ENCODE measurements at regions not wholly inside any gene's neighbourhood (a gene's known extent, or its start where the extent isn't known, plus 50 kb on each side); places are given as distances from the start of the nearest gene placed in this dataset.

DNA sequence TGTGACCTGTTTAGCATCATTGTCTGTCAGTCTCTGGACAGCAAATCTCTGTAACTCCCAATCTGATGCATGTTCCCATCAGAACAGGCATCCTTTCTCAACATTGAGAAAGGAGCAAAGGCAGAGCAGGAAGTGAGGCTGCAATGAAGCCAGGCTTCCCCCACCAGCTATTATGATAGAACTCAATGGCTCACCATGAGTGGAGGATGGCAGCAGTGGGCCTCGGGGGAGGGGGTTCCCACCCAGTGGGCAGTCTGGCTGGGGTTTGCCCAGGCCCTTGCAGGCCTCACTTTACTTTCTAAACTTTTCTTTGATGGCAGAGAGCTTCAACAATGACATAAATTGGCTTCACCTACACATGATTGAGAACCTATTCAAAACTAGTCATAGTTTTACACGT lies 240.6 kb upstream of the CXCR4 start:
- H3K4me3 Mint-ChIP-seq = no peak overlapping the region
- H3K9me3 Mint-ChIP-seq = no peaks in the 10 kb centered on the region
- no peaks in the 10 kb centered on the region for H3K36me3 Mint-ChIP-seq (ENCODE audit: low read depth)
- H3K27me3 Mint-ChIP-seq = no peaks in the 10 kb centered on the region
- H3K4me1 Mint-ChIP-seq (ENCODE audit: low read depth) = peaks cover 7% of the 10 kb centered on the region
- intact Hi-C loops (cut with micrococcal nuclease) = no loop called here
- H3K27ac Mint-ChIP-seq = no peak overlapping the region

DNA sequence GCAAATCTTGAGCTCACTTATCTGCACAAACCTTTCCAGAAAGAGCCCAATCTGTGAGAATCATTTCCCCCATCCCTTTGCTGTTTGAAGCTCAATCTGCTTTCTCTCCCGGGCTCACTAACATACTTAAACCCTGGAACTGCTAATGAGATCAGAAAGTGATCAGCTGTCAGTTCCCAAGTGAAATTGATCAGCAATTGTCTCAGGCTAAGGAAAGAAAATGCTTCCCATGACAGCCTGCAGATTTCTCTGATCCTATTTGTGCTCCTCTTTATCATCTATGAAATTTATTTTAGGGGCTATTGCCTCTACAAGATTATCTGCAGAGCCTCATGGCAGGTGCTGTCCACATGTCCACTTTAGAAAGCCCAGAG lies 239.0 kb upstream of the CXCR4 start:
- no peaks in the 10 kb centered on the region for H3K9me3 Mint-ChIP-seq
- intact Hi-C loops (cut with micrococcal nuclease) = no loop called here
- H3K27me3 Mint-ChIP-seq = no peaks in the 10 kb centered on the region
- no peaks in the 10 kb centered on the region for H3K36me3 Mint-ChIP-seq (ENCODE audit: low read depth)
- H3K4me1 Mint-ChIP-seq (ENCODE audit: low read depth) = peaks cover 7% of the 10 kb centered on the region
- H3K4me3 Mint-ChIP-seq = no peak overlapping the region
- no peak overlapping the region for H3K27ac Mint-ChIP-seq

DNA sequence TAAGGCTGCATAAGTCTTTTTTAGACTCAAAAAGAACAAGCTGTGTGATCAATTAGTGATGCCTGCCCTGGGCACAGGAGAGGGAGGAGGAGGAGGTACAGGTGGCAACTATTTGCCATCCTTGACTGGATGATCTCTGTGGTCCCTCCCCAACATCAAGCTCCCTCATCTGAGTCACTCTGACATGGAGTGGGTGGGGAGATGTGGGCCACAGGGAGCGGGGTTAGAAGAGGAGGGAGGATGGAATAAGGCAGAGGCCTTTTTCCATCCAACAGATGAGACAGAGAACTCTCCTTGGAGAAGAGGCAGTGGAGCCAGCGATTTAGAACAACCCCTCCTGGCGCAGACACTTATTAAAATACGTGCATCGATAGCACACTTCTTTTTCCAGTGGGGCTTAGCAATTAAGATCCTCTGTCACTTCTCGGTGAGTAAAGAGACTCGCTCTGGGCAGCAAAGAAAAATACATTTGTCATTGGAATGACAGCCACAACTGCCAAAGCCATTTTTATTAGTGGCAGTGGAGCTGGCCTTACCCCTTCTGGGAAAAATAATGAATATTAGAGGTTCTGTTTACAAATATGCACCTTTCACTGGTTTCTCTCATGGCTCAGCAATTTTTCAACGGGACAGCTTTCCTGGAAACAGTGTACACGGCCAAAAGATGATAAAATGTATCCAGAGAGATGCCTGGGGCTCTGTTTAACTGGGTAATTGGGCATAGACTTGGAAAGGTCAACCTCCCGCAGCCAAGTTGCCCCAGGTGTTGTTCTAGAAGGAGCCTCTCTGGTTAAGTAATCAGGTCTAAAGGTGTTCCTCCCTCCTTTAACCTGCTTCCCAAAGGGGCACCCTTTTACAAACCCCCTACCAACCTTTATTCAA lies 238.4 kb upstream of the CXCR4 start:
- H3K27ac Mint-ChIP-seq = no peak overlapping the region
- no peaks in the 10 kb centered on the region for H3K9me3 Mint-ChIP-seq
- H3K27me3 Mint-ChIP-seq = no peaks in the 10 kb centered on the region
- H3K4me1 Mint-ChIP-seq (ENCODE audit: low read depth) = peaks cover 7% of the 10 kb centered on the region
- no peak overlapping the region for H3K4me3 Mint-ChIP-seq
- intact Hi-C loops (cut with micrococcal nuclease) = no loop called here
- H3K36me3 Mint-ChIP-seq (ENCODE audit: low read depth) = no peaks in the 10 kb centered on the region

DNA sequence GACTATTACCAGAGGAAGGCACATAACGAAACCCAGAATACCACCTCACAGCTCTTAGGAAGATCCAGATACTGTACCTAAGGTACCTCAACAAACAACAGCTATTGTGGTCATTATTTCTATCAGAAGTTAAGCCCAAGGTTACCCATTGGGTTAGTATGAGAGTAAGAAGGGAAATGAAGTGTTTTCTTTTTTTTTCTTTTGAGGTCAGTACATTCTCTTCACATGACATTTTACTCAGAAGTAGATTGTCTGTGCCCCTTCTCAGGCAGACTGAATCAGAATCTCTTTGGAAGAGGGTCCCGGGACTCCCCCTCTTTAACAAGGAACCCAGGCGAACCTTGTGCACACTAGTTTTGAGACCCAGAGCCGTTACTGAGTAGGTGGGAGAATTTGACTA lies 233.7 kb upstream of the CXCR4 start:
- H3K27me3 Mint-ChIP-seq = no peaks in the 10 kb centered on the region
- peaks cover 11% of the 10 kb centered on the region for H3K9me3 Mint-ChIP-seq

DNA sequence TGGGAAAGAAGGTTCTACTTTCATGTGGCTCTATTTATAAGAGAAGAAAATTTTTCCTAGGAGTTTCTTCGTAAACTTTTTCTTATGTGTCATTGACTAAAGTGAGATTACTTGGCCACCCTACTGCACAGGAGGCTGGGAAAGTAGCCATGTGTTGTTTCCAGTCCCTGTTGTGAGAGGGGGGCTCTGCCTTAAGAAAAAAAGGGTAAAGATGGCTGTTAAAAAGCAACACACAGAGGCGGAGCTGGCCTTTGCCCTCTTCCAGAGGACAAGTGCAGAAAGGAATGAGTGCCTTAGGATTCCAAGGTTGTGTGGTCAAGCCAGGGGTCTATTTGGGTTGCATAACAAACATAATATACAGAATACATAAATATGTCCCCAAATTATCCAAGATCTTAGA lies 230.0 kb upstream of the CXCR4 start:
- Mint-ChIP-seq H3K27me3 (no peaks in the 10 kb centered on the region), H3K4me1 (ENCODE audit: low read depth) (no peaks in the 10 kb centered on the region), H3K9me3 (peaks cover 11% of the 10 kb centered on the region), H3K27ac (no peak overlapping the region), H3K4me3 (no peak overlapping the region), H3K36me3 (ENCODE audit: low read depth) (no peaks in the 10 kb centered on the region)
- intact Hi-C loops (cut with micrococcal nuclease) = no loop called here

More for the DNA sequence above, 233.7 kb upstream of the CXCR4 start:
- Mint-ChIP-seq H3K4me1 (ENCODE audit: low read depth) (no peaks in the 10 kb centered on the region), H3K36me3 (ENCODE audit: low read depth) (no peaks in the 10 kb centered on the region), H3K4me3 (no peak overlapping the region), H3K27ac (no peak overlapping the region)
- intact Hi-C loops (cut with micrococcal nuclease) = no loop called here

GRCh38 chr2:136344339-136344738 lies 226.4 kb upstream of the CXCR4 start:
- Mint-ChIP-seq H3K9me3 (peaks cover under 1% of the 10 kb centered on the region), H3K36me3 (ENCODE audit: low read depth) (no peaks in the 10 kb centered on the region), H3K27me3 (no peaks in the 10 kb centered on the region), H3K4me3 (no peak overlapping the region), H3K27ac (no peak overlapping the region), H3K4me1 (ENCODE audit: low read depth) (no peaks in the 10 kb centered on the region)
- intact Hi-C loops (cut with micrococcal nuclease) = no loop called here

GRCh38 chr2:136342138-136342537 lies 224.2 kb upstream of the CXCR4 start:
- H3K4me1 Mint-ChIP-seq (ENCODE audit: low read depth) = no peaks in the 10 kb centered on the region
- no peak overlapping the region for H3K4me3 Mint-ChIP-seq
- intact Hi-C loops (cut with micrococcal nuclease) = no loop called here
- no peak overlapping the region for H3K27ac Mint-ChIP-seq
- no peaks in the 10 kb centered on the region for H3K36me3 Mint-ChIP-seq (ENCODE audit: low read depth)
- peaks cover 12% of the 10 kb centered on the region for H3K9me3 Mint-ChIP-seq
- no peaks in the 10 kb centered on the region for H3K27me3 Mint-ChIP-seq

DNA sequence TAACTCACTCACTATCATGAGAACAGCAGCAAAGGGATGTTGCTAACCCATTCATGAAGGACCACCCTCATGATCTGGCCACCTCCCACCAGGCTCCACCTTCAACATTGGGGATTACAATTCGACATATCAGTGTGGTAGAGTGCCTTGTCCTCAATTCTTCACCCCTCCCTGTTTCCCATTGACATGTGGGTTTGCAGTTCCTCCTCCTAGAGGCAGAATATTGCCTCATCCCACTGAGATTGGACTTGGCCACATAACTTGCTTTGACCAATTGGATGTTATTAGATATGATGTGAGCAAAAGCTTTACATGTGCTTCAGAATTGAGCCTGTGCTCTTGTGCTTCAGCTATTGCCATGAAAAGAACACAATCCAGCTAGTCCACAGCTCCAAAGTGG lies 217.0 kb upstream of the CXCR4 start:
- Mint-ChIP-seq H3K4me1 (ENCODE audit: low read depth) (peaks cover 30% of the 10 kb centered on the region), H3K27ac (peak overlapping the region; percentile 54), H3K27me3 (no peaks in the 10 kb centered on the region), H3K9me3 (peaks cover 12% of the 10 kb centered on the region), H3K4me3 (no peak overlapping the region), H3K36me3 (ENCODE audit: low read depth) (no peaks in the 10 kb centered on the region)
- intact Hi-C loops (cut with micrococcal nuclease) = no loop called here

DNA sequence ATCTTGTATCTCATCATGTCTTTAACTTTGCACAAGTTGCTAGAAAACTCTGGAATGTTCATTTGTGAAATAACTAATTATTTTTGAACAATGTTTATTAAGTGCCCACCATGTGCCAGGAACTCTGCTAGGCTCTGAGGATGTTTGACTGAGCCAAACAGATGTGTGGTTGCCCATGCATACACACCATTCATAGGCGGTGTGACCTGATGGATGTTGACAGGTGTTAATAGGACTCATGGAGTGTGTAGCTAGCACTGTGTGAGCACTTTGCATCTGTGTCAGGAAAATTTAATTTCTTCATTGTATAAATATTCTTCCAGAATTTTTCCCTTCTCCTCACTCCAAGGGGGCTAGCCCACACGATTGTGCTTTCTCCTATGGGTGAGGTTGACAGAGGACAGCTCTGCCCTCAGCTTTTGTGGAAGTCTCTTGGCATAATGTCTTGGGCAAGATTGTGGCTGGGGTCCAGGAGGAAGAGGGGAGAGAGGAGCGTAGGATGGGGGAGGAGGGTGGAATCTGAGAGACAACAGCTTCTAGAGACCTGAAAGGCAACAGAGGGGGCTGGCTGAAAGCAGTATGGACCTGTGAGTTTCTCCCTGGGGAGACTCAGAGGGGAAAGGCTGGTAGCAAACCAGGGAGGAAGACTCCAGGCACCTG lies 214.6 kb upstream of the CXCR4 start:
- Mint-ChIP-seq H3K9me3 (no peaks in the 10 kb centered on the region), H3K27ac (peak overlapping the region; percentile 44), H3K4me3 (no peak overlapping the region), H3K27me3 (no peaks in the 10 kb centered on the region), H3K36me3 (ENCODE audit: low read depth) (no peaks in the 10 kb centered on the region), H3K4me1 (ENCODE audit: low read depth) (peaks cover 45% of the 10 kb centered on the region)
- intact Hi-C loops (cut with micrococcal nuclease) = no loop called here

- H3K4me3 Mint-ChIP-seq = no peak overlapping the region
- H3K4me1 Mint-ChIP-seq (ENCODE audit: low read depth) = peaks cover 58% of the 10 kb centered on the region
- H3K9me3 Mint-ChIP-seq = no peaks in the 10 kb centered on the region
- H3K27me3 Mint-ChIP-seq = no peaks in the 10 kb centered on the region
- H3K27ac Mint-ChIP-seq = peak overlapping the region; percentile 58
- intact Hi-C loops (cut with micrococcal nuclease) = no loop called here
- H3K36me3 Mint-ChIP-seq (ENCODE audit: low read depth) = no peaks in the 10 kb centered on the region
These were observed 213.3 kb upstream of the CXCR4 start for GRCh38 chr2:136331226-136331625.

DNA sequence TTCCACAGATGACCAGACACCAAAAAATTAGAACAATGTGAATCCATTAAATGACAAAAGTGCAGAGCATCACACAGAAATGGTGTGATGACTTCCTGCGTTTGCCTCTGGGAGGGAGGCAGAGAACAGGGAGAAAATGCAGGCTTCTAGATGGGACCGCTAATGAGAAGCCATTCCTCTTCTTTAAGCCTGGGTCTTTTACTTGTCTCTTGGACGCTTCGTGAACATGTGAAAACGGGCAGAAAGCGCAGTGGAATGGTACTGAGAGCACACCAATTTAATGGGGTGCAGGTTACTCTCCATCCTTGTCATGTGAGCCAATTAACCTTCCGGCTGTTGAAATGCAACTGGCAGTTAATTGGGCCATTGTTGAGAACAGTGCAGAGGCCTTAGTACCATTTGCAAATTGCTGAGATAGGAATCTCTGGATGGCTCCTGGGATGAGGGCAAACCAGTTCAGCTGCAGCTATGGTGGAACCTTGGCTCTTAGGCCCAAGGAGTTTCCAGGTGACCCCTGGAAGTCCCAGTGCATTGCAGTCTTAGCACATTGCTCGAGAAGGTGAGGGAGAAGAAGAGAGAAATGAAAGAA lies 210.4 kb upstream of the CXCR4 start:
- no peaks in the 10 kb centered on the region for H3K27me3 Mint-ChIP-seq
- peaks cover 78% of the 10 kb centered on the region for H3K4me1 Mint-ChIP-seq (ENCODE audit: low read depth)
- no peaks in the 10 kb centered on the region for H3K36me3 Mint-ChIP-seq (ENCODE audit: low read depth)
- peak overlapping the region; percentile 90 for H3K27ac Mint-ChIP-seq
- H3K9me3 Mint-ChIP-seq = no peaks in the 10 kb centered on the region
- intact Hi-C loops (cut with micrococcal nuclease) = loop anchor here (5.0 to 10.0 kb wide), 4 partner anchors 71 to 324 kb away; partner anchors contain the start of gene CXCR4
- no peak overlapping the region for H3K4me3 Mint-ChIP-seq

GRCh38 chr2:136327162-136327852 lies 209.4 kb upstream of the CXCR4 start:
- intact Hi-C loops (cut with micrococcal nuclease) = loop anchor here (5.0 to 10.0 kb wide), 4 partner anchors 70 to 323 kb away; partner anchors contain the start of gene CXCR4
- peaks cover 81% of the 10 kb centered on the region for H3K4me1 Mint-ChIP-seq (ENCODE audit: low read depth)
- no peak overlapping the region for H3K4me3 Mint-ChIP-seq
- H3K9me3 Mint-ChIP-seq = no peaks in the 10 kb centered on the region
- H3K36me3 Mint-ChIP-seq (ENCODE audit: low read depth) = no peaks in the 10 kb centered on the region
- no peaks in the 10 kb centered on the region for H3K27me3 Mint-ChIP-seq
- peak overlapping the region; percentile 90 for H3K27ac Mint-ChIP-seq

DNA sequence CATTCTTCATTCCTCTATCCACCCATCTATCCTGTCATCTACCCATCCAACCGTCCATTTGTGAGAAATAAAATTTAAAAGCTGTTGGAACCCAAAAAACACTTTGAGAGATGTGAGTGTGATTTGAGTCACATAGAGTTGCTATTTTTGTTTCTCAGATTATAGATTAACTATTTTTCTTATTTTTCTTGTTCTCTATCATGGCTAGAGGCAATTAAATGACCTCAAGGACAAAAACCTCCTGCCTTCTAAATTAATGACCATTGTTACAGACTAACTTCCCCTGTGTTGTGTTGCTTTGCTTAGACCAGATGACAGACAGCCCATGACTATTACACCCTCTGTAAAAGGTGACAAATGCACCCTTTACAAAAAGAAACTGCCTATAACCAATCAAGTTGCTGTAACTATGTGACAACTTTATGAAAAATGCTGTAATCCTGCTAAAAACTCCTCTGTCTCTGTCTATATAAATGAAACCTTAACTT lies 207.9 kb upstream of the CXCR4 start:
- Mint-ChIP-seq H3K36me3 (ENCODE audit: low read depth) (no peaks in the 10 kb centered on the region), H3K4me1 (ENCODE audit: low read depth) (peaks cover 79% of the 10 kb centered on the region), H3K27ac (peak overlapping the region; percentile 90), H3K4me3 (peak overlapping the region; percentile 0), H3K9me3 (no peaks in the 10 kb centered on the region), H3K27me3 (no peaks in the 10 kb centered on the region)
- intact Hi-C loops (cut with micrococcal nuclease) = loop anchor here (5.0 to 10.0 kb wide), 4 partner anchors 69 to 321 kb away; partner anchors contain the start of gene CXCR4
